Progenitor cell of endocrine pancreas (in vitro differentiated cells): ENCODE measurements at regions not wholly inside any gene's neighbourhood (a gene's known extent, or its start where the extent isn't known, plus 50 kb on each side); places are given as distances from the start of the nearest gene placed in this dataset.

Experiments used
- DNase-seq: peaks from one replicate; pipeline ENCODE4 v3.0.0; 2021; ENCODE audit warnings: low spot score; ENCODE audit not compliant: unreplicated experiment
- H3K27ac Mint-ChIP-seq: 2 replicates; pipeline ENCODE4 v1.8.0; 2021; ENCODE audit warnings: mild to moderate bottlenecking, moderate library complexity, mixed read lengths
- H3K27me3 Mint-ChIP-seq: 2 replicates; pipeline ENCODE4 v1.8.0; 2021; ENCODE audit warnings: mixed read lengths
- H3K36me3 Mint-ChIP-seq: 2 replicates; pipeline ENCODE4 v1.8.0; 2022; ENCODE audit warnings: mixed read lengths; ENCODE audit not compliant: insufficient read depth
- H3K4me1 Mint-ChIP-seq: 2 replicates; pipeline ENCODE4 v1.8.0; 2021; ENCODE audit warnings: low read depth, mixed read lengths
- H3K4me3 Mint-ChIP-seq: 2 replicates; pipeline ENCODE4 v1.8.0; 2021; ENCODE audit warnings: low read depth, mild to moderate bottlenecking, moderate library complexity, mixed read lengths
- H3K9me3 Mint-ChIP-seq: 2 replicates; pipeline ENCODE4 v1.8.0; 2021; ENCODE audit warnings: low read depth, mixed read lengths
- TF ChIP-seq, protein P1 (sequence below): fragments of 200-600 bp; sonication (generic); IDR thresholded peaks from one replicate; pipeline ENCODE4 v1.5.0; 2021; ENCODE audit warnings: antibody characterized with exemption, mild to moderate bottlenecking; ENCODE audit not compliant: unreplicated experiment

GRCh38 chr18:31241900-31242409 lies 76.0 kb upstream of the DSG1 start:
- H3K4me1 Mint-ChIP-seq, result peaks cover 59% of the 10 kb centered on the region
- peak overlapping the region; percentile 11 for H3K4me3 Mint-ChIP-seq
- DNase-seq, result peak; percentile 58
- peaks cover 2% of the 10 kb centered on the region for H3K9me3 Mint-ChIP-seq
- TF ChIP-seq, protein P1, sequence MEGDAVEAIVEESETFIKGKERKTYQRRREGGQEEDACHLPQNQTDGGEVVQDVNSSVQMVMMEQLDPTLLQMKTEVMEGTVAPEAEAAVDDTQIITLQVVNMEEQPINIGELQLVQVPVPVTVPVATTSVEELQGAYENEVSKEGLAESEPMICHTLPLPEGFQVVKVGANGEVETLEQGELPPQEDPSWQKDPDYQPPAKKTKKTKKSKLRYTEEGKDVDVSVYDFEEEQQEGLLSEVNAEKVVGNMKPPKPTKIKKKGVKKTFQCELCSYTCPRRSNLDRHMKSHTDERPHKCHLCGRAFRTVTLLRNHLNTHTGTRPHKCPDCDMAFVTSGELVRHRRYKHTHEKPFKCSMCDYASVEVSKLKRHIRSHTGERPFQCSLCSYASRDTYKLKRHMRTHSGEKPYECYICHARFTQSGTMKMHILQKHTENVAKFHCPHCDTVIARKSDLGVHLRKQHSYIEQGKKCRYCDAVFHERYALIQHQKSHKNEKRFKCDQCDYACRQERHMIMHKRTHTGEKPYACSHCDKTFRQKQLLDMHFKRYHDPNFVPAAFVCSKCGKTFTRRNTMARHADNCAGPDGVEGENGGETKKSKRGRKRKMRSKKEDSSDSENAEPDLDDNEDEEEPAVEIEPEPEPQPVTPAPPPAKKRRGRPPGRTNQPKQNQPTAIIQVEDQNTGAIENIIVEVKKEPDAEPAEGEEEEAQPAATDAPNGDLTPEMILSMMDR, result peak; percentile 84
- peaks cover 1% of the 10 kb centered on the region for H3K36me3 Mint-ChIP-seq
- H3K27ac Mint-ChIP-seq, result peak overlapping the region; percentile 94
- no peaks in the 10 kb centered on the region for H3K27me3 Mint-ChIP-seq

- no peaks in the 10 kb centered on the region for H3K27me3 Mint-ChIP-seq
- peaks cover 1% of the 10 kb centered on the region for H3K36me3 Mint-ChIP-seq
- H3K4me1 Mint-ChIP-seq, result peaks cover 66% of the 10 kb centered on the region
- peak overlapping the region; percentile 23 for H3K4me3 Mint-ChIP-seq
- TF ChIP-seq, protein P1, result no peak
- no peak for DNase-seq
- peaks cover 2% of the 10 kb centered on the region for H3K9me3 Mint-ChIP-seq
- H3K27ac Mint-ChIP-seq, result peak overlapping the region; percentile 97
Measured at GRCh38 chr18:31243740-31244512, 74.0 kb upstream of the DSG1 start.

DNA sequence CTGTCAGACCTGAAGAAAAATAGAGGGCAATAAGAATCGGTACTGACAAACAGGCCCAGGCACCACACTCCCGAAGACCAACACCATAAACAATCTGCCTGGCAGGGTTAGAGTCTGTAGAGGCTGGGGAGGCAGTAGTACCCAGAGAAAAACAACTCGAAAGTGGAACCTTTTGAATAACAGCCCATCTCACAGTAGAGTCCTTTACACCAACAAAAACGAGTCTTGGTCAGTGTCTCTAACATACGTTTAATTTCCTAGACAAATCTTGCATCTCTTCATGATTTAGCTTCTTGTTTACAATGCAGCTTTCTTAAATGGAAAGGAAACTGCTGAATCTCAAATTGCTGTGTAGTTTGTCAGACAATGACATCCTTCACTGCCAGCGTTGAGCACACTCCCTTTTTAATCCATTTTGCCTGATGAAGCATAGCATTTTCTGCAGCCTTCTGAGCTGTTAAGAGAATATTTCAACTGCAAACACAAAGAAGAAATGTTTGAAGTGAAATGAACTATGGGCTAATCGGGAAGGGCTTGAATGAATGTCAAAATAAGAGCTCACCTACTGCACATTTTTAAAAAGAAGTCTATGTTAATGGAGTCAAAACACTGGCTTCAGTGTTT lies 73.1 kb upstream of the DSG1 start:
- H3K27ac Mint-ChIP-seq, result peak overlapping the region; percentile 97
- TF ChIP-seq, protein P1, result no peak
- H3K4me3 Mint-ChIP-seq, result peak overlapping the region; percentile 41
- peaks cover 67% of the 10 kb centered on the region for H3K4me1 Mint-ChIP-seq
- no peaks in the 10 kb centered on the region for H3K9me3 Mint-ChIP-seq
- H3K36me3 Mint-ChIP-seq, result no peaks in the 10 kb centered on the region
- no peaks in the 10 kb centered on the region for H3K27me3 Mint-ChIP-seq
- DNase-seq, result no peak

GRCh38 chr18:31245820-31246219 lies 72.1 kb upstream of the DSG1 start:
- Mint-ChIP-seq H3K27ac (peak overlapping the region; percentile 88), H3K4me3 (no peak overlapping the region), H3K36me3 (no peaks in the 10 kb centered on the region), H3K4me1 (peaks cover 71% of the 10 kb centered on the region), H3K9me3 (no peaks in the 10 kb centered on the region), H3K27me3 (no peaks in the 10 kb centered on the region)
- no peak for DNase-seq
- TF ChIP-seq, protein P1, result no peak

DNA sequence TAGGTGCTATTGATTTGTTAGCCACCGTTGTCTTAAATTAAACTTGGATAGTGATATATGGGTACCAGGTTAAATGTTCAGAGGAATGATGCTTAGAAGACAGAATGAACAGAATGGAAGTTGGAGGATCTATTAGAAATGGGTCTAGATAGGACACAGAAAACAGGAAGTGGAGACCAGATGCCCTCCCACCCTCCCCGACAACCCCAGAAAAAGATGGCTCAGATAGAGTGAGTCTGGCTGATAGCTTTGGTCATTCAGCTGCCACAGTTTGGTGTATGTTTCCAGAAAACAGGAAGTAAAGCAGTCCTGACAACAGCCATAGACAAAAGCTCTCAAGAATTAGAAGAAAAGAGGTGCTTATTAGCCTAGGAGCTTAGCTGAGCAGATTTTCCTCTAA lies 71.5 kb upstream of the DSG1 start:
- Mint-ChIP-seq H3K4me1 (peaks cover 72% of the 10 kb centered on the region), H3K36me3 (no peaks in the 10 kb centered on the region), H3K9me3 (no peaks in the 10 kb centered on the region), H3K27ac (no peak overlapping the region), H3K27me3 (no peaks in the 10 kb centered on the region), H3K4me3 (no peak overlapping the region)
- TF ChIP-seq, protein P1, result no peak
- DNase-seq, result no peak
